Heart left ventricle (tissue), 13 donors: ENCODE measurements at regions not wholly inside any gene's neighbourhood (a gene's known extent, or its start where the extent isn't known, plus 50 kb on each side); places are given as distances from the start of the nearest gene placed in this dataset.

Experiments used
- POLR2A ChIP-seq, 2 donors: fragments of 450-650 bp; IDR thresholded peaks; one replicate each; pipeline ENCODE4 v1.6.1; 2017; ENCODE audit warnings: antibody characterized with exemption in 2 of 2, mild to moderate bottlenecking in 2 of 2, moderate library complexity in 2 of 2
- TF ChIP-seq, protein P1 (sequence below), 12 donors: fragments of 200-600 bp; sonication (generic) in 4 of 12; IDR thresholded peaks; one replicate each; pipeline versions ENCODE4 v1.5.0 to v1.8.0; 2018 to 2022; ENCODE audit warnings: antibody characterized with exemption in 12 of 12, mild to moderate bottlenecking in 5 of 12
- donor health status: ischemic (EF 13 %, LVEDD 7.1; RV severe dilation, severe dysfunction).
- donor health status: DM: no; HTN: yes; CAD: no.
- donor health status: DM: no; HTN: no; CAD: no.
- donor health status: ischemic (EF 25% LVEDD 6.9; RV normal size, moderate dysfunction).
- donor health status: ischemic (EF 25% LVEDD 5.7; RV mildly dilated, moderate dysfunction).
- donor health status: ischemic (EF 35%, LVEDD 5.7; RV mildly dilated, moderate dysfunction).
- donor health status: nonischemic (EF 11% LVEDD 7.7; RV severe dilation, severe dysfunction).
- donor health status: DM: yes; HTN: yes; CAD: no.
- donor health status: PGD.
- donor health status: ischemic (EF 29% LVEDD 5.4; RV normal size, mild dysfunction).
- donor health status: nonischemic (EF 23%, LVEDD 6.1; RV moderate dilation, normal function).

DNA sequence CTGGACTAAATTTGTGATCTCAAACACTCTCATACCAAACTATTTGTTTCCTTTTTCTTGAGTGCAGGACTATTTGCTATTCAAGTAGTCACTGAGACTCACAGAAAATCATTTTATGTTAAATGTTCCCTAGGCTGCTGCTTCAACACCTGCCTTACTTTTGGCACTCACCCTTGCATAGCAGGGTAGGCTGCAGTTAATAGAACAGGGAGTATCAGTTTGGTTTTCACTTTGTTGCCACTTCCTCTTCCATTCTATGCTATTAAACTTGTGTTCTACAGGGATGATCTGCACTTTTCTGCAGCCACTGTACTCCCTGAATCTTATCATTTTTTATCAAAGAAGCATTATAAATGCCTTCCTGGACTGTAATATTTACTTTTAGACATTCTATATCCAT lies 148.7 kb upstream of the PRMT6 start:
- TF ChIP-seq, protein P1, sequence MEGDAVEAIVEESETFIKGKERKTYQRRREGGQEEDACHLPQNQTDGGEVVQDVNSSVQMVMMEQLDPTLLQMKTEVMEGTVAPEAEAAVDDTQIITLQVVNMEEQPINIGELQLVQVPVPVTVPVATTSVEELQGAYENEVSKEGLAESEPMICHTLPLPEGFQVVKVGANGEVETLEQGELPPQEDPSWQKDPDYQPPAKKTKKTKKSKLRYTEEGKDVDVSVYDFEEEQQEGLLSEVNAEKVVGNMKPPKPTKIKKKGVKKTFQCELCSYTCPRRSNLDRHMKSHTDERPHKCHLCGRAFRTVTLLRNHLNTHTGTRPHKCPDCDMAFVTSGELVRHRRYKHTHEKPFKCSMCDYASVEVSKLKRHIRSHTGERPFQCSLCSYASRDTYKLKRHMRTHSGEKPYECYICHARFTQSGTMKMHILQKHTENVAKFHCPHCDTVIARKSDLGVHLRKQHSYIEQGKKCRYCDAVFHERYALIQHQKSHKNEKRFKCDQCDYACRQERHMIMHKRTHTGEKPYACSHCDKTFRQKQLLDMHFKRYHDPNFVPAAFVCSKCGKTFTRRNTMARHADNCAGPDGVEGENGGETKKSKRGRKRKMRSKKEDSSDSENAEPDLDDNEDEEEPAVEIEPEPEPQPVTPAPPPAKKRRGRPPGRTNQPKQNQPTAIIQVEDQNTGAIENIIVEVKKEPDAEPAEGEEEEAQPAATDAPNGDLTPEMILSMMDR (IDR thresholded peaks at IDR 0.05): no peak
- no peak for TF ChIP-seq POLR2A (IDR thresholded peaks at IDR 0.05)
